H54 (cell line): ENCODE measurements at regions not wholly inside any gene's neighbourhood (a gene's known extent, or its start where the extent isn't known, plus 50 kb on each side); places are given as distances from the start of the nearest gene placed in this dataset.
A peak's percentile ranks its signal among the peaks of the same experiment; 100 is the strongest.
"Not testable (repeated sequence)": the region's sequence is repeated elsewhere in the genome, so short reads cannot be mapped to it uniquely, and the experiment has no call there.

Source experiments
- DNase-seq: peaks from one replicate; pipeline ENCODE4 v3.0.0; 2011; ENCODE audit warnings: low spot score, mixed read lengths; ENCODE audit not compliant: insufficient read length
- FAIRE-seq: peaks from 3 replicates; lab custom pipeline; 2011; peaks lifted over from hg19 to GRCh38; lab: Jason Lieb, UNC
- POLR2A ChIP-seq: IDR thresholded peaks from 2 replicates; pipeline ENCODE4 v1.6.1; 2011; ENCODE audit warnings: low read depth, mild to moderate bottlenecking, low read length

DNA sequence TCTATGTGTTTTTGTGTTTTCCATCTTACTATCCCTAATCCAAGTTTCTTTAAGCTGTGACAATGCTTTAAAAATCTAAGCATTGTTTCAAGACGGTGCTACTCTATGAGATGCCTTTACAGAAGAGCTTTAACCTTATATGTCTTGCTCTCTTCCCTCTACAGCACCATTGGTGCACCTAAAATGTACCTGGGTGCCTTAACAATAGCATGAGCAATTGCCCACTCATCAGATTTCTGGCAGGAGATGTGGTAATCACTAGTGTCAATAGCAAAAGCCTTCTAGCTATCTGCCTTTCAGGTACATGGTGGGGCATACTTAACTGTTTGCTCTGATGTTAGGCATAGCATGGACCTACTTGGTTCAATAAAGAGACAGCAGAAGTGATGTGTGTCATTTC is 222.3 kb upstream of the KIF2A start:
- DNase-seq, result no peak
- no peak for FAIRE-seq
- TF ChIP-seq POLR2A, result no peak

DNA sequence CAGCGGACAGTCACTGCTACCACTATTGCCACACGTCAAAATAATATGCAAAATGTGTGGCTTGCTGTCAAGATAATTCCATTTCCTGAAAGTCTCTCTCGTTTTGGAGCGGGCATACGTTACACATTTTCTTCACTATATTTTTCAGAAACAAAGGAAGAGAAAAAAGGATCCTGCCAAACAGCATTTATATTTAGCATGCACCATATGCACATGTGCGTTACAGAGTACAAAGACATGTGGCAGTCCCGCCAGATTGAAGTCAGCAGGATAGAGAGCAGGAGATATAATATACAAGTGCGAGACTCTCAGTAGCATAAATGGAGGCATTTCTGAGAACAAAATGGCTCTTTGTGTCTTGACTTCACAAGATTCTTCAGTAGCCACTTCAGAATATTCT is 221.6 kb upstream of the KIF2A start:
- DNase-seq (no peak), FAIRE-seq (no peak)
- no peak for TF ChIP-seq POLR2A

DNA sequence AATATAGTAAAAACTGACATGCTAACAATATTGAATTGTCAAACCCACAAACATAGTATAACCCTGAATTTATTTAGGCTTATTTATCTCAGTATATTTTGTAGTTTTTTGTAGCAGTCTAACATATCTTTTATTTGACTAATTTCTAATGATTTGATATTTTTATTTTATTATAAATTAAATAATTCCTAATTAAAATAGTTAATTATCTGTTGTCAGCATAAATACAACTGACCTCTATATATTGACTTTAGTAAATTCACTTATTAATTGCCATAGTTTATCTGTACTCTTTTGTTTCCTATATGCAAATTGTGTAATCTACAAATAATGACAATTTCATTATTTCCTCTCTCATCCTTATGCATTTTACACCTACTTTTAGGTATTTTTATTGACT is 215.1 kb upstream of the KIF2A start:
- no peak for TF ChIP-seq POLR2A
- no peak for DNase-seq
- no peak for FAIRE-seq

- FAIRE-seq (no peak), DNase-seq (no peak)
- no peak for TF ChIP-seq POLR2A
These were observed 212.6 kb upstream of the KIF2A start for GRCh38 chr5:62093411-62093810.

DNA sequence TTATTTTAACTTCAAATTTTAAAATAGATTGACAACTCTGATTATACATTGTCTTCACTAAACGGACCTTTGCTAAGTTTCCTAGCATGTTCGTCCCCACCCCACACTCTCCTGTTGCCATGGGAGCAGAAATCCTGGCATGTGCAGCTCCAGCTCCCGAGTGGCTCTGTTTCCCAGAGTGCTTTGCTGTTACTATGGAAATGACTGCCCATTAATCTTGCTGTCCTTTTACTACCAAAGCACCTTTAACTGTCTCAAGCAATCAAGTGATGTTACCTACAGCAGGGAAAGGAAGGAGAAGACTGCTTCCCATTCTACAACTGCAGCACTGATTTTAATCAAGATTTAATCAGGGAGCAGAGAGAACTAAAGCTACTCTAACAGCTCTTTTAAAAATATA is 212.0 kb upstream of the KIF2A start:
- FAIRE-seq (no peak), DNase-seq (peak; percentile 11)
- no peak for TF ChIP-seq POLR2A

DNA sequence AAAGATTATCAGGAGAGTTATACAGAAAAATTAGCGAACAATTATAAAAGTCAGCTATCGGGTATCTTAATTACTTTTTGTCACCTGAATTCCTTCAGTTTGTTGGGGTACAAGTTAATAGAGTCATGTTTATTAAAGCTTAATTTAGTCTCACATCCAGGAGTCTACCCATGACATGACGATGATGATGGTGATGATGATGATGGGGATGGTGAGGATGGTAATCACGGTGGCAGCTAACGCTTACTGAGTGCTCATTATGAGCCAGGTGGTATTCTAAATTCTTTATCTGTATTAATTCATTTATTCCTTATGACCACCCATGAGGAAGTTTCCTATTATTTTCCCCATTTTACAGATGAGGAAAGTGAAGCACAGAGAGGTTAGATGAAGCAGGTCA is 208.6 kb upstream of the KIF2A start:
- no peak for FAIRE-seq
- no peak for DNase-seq
- TF ChIP-seq POLR2A, result no peak

DNA sequence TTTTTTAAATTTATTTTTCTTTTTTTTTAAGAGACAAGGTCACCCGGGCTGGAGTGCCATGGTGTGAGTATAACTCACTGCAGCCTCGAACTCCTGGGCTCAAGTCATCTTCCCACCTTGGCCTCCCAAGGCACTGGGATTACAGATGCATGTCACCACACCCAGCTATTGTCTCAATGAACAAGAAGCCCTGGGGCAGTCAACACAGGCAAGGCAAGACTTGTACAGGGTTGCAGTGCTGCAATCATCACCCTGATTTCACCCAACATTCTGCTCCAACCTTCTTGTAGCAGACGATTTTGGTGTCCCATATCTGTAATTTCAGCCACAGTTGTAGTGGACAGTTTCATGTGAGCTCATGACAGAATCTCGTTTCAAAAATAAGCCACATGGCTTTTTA is 205.8 kb upstream of the KIF2A start:
- TF ChIP-seq POLR2A, result no peak
- FAIRE-seq, result no peak
- no peak for DNase-seq

- not testable (repeated sequence) for DNase-seq, FAIRE-seq
These were observed 202.1 kb upstream of the KIF2A start for GRCh38 chr5:62103863-62104262.

- no peak for DNase-seq
These were observed 194.6 kb upstream of the KIF2A start for GRCh38 chr5:62111428-62111827.

GRCh38 chr5:62112689-62113228 is 193.2 kb upstream of the KIF2A start:
- DNase-seq, result no peak
- no peak for FAIRE-seq
- TF ChIP-seq POLR2A, result no peak

More at GRCh38 chr5:62111428-62111827, 194.6 kb upstream of the KIF2A start:
- FAIRE-seq, result no peak
- no peak for TF ChIP-seq POLR2A

DNA sequence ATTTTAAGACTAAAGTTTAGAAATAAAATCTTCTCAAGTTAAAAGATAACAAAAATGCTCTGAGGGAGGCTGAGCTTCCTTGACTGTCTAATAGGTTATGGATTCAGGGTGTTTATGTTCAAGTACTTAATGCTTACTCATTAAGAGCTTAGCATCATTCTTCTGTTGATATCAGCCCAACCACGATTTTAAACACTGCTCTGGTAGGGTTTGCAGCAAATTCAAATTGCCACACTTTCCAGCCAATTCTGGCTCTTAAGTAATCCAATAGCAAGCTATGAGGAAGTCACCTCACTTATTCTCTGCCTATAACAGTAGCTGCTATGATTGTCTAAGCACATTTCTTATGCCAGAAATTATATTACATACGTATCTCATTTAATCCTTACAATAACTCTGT is 191.0 kb upstream of the KIF2A start:
- no peak for TF ChIP-seq POLR2A
- DNase-seq, result no peak
- no peak for FAIRE-seq

DNA sequence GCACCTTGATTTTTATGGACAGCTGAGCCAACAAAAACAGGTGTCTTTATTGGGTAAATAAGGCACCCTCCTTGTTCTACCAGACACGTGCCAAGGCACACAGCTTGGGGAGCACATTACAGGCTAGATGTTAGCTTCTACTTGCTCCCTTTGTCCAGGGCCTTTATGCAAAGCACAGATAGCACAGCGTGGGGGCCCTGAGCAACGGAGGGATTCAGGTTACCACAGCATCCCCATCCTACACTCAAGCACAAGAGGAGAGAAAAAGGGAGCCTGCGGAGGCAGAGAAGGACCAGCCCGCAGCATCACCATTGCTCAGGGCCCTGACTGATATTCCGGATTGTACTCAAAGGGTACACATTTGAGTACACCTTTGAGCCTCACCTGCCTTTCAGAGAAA is 181.7 kb upstream of the KIF2A start:
- DNase-seq, result no peak
- FAIRE-seq, result no peak
- no peak for TF ChIP-seq POLR2A

DNA sequence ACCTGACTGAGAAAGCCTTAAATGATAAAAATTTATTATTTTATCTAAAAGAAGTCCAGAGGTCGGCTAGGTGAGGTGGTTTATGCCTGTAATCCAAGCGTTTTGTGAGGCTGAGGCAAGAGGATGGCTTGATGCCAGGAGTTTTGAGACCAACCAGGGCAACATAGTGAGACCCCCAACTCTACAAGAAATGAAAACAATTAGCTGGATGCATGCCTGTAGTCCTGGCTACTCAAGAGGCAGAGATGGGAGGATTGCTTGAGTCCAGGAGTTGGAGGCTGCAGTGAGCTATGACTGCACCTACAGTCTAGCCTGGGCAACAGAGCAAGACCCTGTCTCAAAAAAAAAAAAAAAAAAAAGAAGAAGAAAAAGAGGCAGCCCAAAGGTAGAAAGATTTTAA is 179.9 kb upstream of the KIF2A start:
- TF ChIP-seq POLR2A, result no peak
- FAIRE-seq (no peak), DNase-seq (no peak)

GRCh38 chr5:62127098-62127736 is 178.8 kb upstream of the KIF2A start:
- DNase-seq (no peak), FAIRE-seq (no peak)
- TF ChIP-seq POLR2A, result no peak

GRCh38 chr5:62130107-62130506 is 175.9 kb upstream of the KIF2A start:
- FAIRE-seq, result no peak
- TF ChIP-seq POLR2A, result no peak
- DNase-seq, result no peak
